ENCODE measurements at regions not wholly inside any gene's neighbourhood (a gene's known extent, or its start where the extent isn't known, plus 50 kb on each side); places are given as distances from the start of the nearest gene placed in this dataset.

GRCh38 chr2:16899958-16900357 is 234.3 kb upstream of the CYRIA start:
- TF ChIP-seq CTCF (IDR thresholded peaks at IDR 0.05), result no peak
- POLR2A ChIA-PET, result no interaction called here
- intact Hi-C loops (cut with micrococcal nuclease), result no loop called here
- H3K27ac Mint-ChIP-seq, result no peak overlapping the region
- H3K27me3 Mint-ChIP-seq, result no peaks in the 10 kb centered on the region
- no peaks in the 10 kb centered on the region for H3K4me1 Mint-ChIP-seq (ENCODE audit: low read depth)
- no peaks in the 10 kb centered on the region for H3K9me3 Mint-ChIP-seq
- no peak overlapping the region for H3K4me3 Mint-ChIP-seq
- CTCF ChIA-PET, result no interaction called here
- no peaks in the 10 kb centered on the region for H3K36me3 Mint-ChIP-seq (ENCODE audit: low read depth)
- DNase-seq (no peak), ATAC-seq (no peak)

GRCh38 chr2:16890081-16890480 is 224.4 kb upstream of the CYRIA start:
- CTCF ChIA-PET, result no interaction called here
- ATAC-seq, result no peak
- H3K4me1 Mint-ChIP-seq (ENCODE audit: low read depth), result no peaks in the 10 kb centered on the region

GRCh38 chr2:16885027-16885426 is 219.4 kb upstream of the CYRIA start:
- CTCF ChIA-PET, result interaction anchor here (0.7 kb wide), 1 partner anchor 129 kb away, joined by 3 read pairs; no protein-coding TSS in a partner anchor
- no peak for TF ChIP-seq CTCF (IDR thresholded peaks at IDR 0.05)
- H3K27me3 Mint-ChIP-seq, result no peaks in the 10 kb centered on the region
- no peak for DNase-seq
- POLR2A ChIA-PET, result no interaction called here
- no peak overlapping the region for H3K27ac Mint-ChIP-seq
- H3K9me3 Mint-ChIP-seq, result no peaks in the 10 kb centered on the region
- ATAC-seq, result no peak
- H3K4me3 Mint-ChIP-seq, result no peak overlapping the region
- intact Hi-C loops (cut with micrococcal nuclease), result no loop called here
- no peaks in the 10 kb centered on the region for H3K4me1 Mint-ChIP-seq (ENCODE audit: low read depth)
- H3K36me3 Mint-ChIP-seq (ENCODE audit: low read depth), result no peaks in the 10 kb centered on the region

More at GRCh38 chr2:16890081-16890480, 224.4 kb upstream of the CYRIA start:
- Mint-ChIP-seq H3K36me3 (ENCODE audit: low read depth) (no peaks in the 10 kb centered on the region), H3K4me3 (no peak overlapping the region), H3K9me3 (no peaks in the 10 kb centered on the region), H3K27me3 (no peaks in the 10 kb centered on the region), H3K27ac (no peak overlapping the region)
- no peak for TF ChIP-seq CTCF (IDR thresholded peaks at IDR 0.05)
- intact Hi-C loops (cut with micrococcal nuclease), result no loop called here
- POLR2A ChIA-PET, result interaction anchor here (1.0 kb wide), 1 partner anchor 52 kb away, joined by 3 read pairs; no protein-coding TSS in a partner anchor
- no peak for DNase-seq

GRCh38 chr2:16882706-16883105 is 217.1 kb upstream of the CYRIA start:
- H3K27ac Mint-ChIP-seq, result no peak overlapping the region
- ATAC-seq (no peak), DNase-seq (no peak)
- intact Hi-C loops (cut with micrococcal nuclease), result no loop called here
- H3K4me3 Mint-ChIP-seq, result no peak overlapping the region
- H3K4me1 Mint-ChIP-seq (ENCODE audit: low read depth), result no peaks in the 10 kb centered on the region
- CTCF ChIA-PET, result no interaction called here
- H3K36me3 Mint-ChIP-seq (ENCODE audit: low read depth), result no peaks in the 10 kb centered on the region
- H3K9me3 Mint-ChIP-seq, result no peaks in the 10 kb centered on the region
- TF ChIP-seq CTCF (IDR thresholded peaks at IDR 0.05), result no peak
- no peaks in the 10 kb centered on the region for H3K27me3 Mint-ChIP-seq
- POLR2A ChIA-PET, result no interaction called here

- Mint-ChIP-seq H3K4me1 (ENCODE audit: low read depth) (no peaks in the 10 kb centered on the region), H3K4me3 (no peak overlapping the region), H3K27ac (no peak overlapping the region), H3K27me3 (no peaks in the 10 kb centered on the region), H3K9me3 (no peaks in the 10 kb centered on the region), H3K36me3 (ENCODE audit: low read depth) (no peaks in the 10 kb centered on the region)
- CTCF ChIA-PET, result no interaction called here
- DNase-seq (no peak), ATAC-seq (no peak)
- no peak for TF ChIP-seq CTCF (IDR thresholded peaks at IDR 0.05)
- intact Hi-C loops (cut with micrococcal nuclease), result no loop called here
- POLR2A ChIA-PET, result no interaction called here
Observed at GRCh38 chr2:16881122-16881521, 215.5 kb upstream of the CYRIA start.
